H9 (cell line): ENCODE measurements at regions not wholly inside any gene's neighbourhood (a gene's known extent, or its start where the extent isn't known, plus 50 kb on each side); places are given as distances from the start of the nearest gene placed in this dataset.
A peak's percentile ranks its signal among the peaks of the same experiment; 100 is the strongest.

Source experiments
- DNase-seq: peaks from one replicate; pipeline ENCODE4 v3.0.0-alpha.2; 2017
- H2AFZ ChIP-seq: one replicate; pipeline ENCODE4 v1.6.1; 2013; ENCODE audit warnings: mild to moderate bottlenecking, low read length, control low read depth, moderate library complexity
- H2AK5ac ChIP-seq: 2 replicates; pipeline ENCODE4 v1.6.1; 2013; ENCODE audit warnings: low read length, control low read depth, mixed read lengths; ENCODE audit not compliant: insufficient read length
- H2BK120ac ChIP-seq: one replicate; pipeline ENCODE4 v1.6.1; 2013; ENCODE audit warnings: low read depth, mild to moderate bottlenecking, low read length, control low read depth, inconsistent platforms; ENCODE audit not compliant: poor library complexity, severe bottlenecking
- H2BK12ac ChIP-seq: 2 replicates; pipeline ENCODE4 v1.6.1; 2013; ENCODE audit warnings: low read length, control low read depth, mixed read lengths, low read depth; ENCODE audit not compliant: insufficient read length
- H2BK15ac ChIP-seq: 2 replicates; pipeline ENCODE4 v1.6.1; 2013; ENCODE audit warnings: low read depth, low read length, control low read depth
- H2BK20ac ChIP-seq: one replicate; pipeline ENCODE4 v1.6.1; 2013; ENCODE audit warnings: low read depth, mild to moderate bottlenecking, low read length, control low read depth, inconsistent platforms; ENCODE audit not compliant: poor library complexity, severe bottlenecking
- H2BK5ac ChIP-seq: 2 replicates; pipeline ENCODE4 v1.6.1; 2013; ENCODE audit warnings: low read length, control low read depth, mixed read lengths; ENCODE audit not compliant: insufficient read length
- H3K14ac ChIP-seq: 2 replicates; pipeline ENCODE4 v1.6.1; 2013; ENCODE audit warnings: low read length, control low read depth; ENCODE audit not compliant: insufficient read depth
- H3K18ac ChIP-seq: 2 replicates; pipeline ENCODE4 v1.6.1; 2013; ENCODE audit warnings: low read depth, mild to moderate bottlenecking, mixed read lengths, low read length, control low read depth; ENCODE audit not compliant: insufficient read length
- H3K23ac ChIP-seq: 2 replicates; pipeline ENCODE4 v1.6.1; 2013; ENCODE audit warnings: low read length, control low read depth, mixed read lengths, low read depth; ENCODE audit not compliant: insufficient read length
- H3K23me2 ChIP-seq: 2 replicates; pipeline ENCODE4 v1.6.1; 2013; ENCODE audit warnings: low read depth, mild to moderate bottlenecking, mixed read lengths, low read length, control low read depth; ENCODE audit not compliant: insufficient read length, poor library complexity, severe bottlenecking
- H3K27ac ChIP-seq: 2 replicates; pipeline ENCODE4 v1.5.1; 2013; ENCODE audit warnings: low read length, control low read depth, mixed read lengths, low read depth; ENCODE audit not compliant: insufficient read length
- H3K27me3 ChIP-seq: 2 replicates; pipeline ENCODE4 v1.6.1; 2013; ENCODE audit warnings: low read length, control low read depth, inconsistent platforms; ENCODE audit not compliant: insufficient read depth
- H3K4ac ChIP-seq: 2 replicates; pipeline ENCODE4 v1.6.1; 2013; ENCODE audit warnings: low read depth, mild to moderate bottlenecking, control low read depth, inconsistent platforms, low read length, moderate library complexity
- H3K4me1 ChIP-seq: 2 replicates; pipeline ENCODE4 v1.6.1; 2013; ENCODE audit warnings: low read length, control low read depth, inconsistent platforms; ENCODE audit not compliant: insufficient read depth
- H3K4me2 ChIP-seq: 2 replicates; pipeline ENCODE4 v1.6.1; 2013; ENCODE audit warnings: low read length, control low read depth, mixed read lengths; ENCODE audit not compliant: insufficient read length, insufficient read depth
- H3K56ac ChIP-seq: 2 replicates; pipeline ENCODE4 v1.6.1; 2013; ENCODE audit warnings: low read depth, mild to moderate bottlenecking, mixed read lengths, low read length, control low read depth; ENCODE audit not compliant: insufficient read length
- H3K79me1 ChIP-seq: 2 replicates; pipeline ENCODE4 v1.6.1; 2013; ENCODE audit warnings: low read depth, mild to moderate bottlenecking, moderate library complexity, low read length, control low read depth, inconsistent platforms; ENCODE audit not compliant: insufficient read depth, poor library complexity, severe bottlenecking
- H3K79me2 ChIP-seq: 2 replicates; pipeline ENCODE4 v1.6.1; 2013; ENCODE audit warnings: low read length, control low read depth, inconsistent platforms; ENCODE audit not compliant: insufficient read depth
- H3K9ac ChIP-seq: 2 replicates; pipeline ENCODE4 v1.6.1; 2013; ENCODE audit warnings: low read length, control low read depth, mixed read lengths; ENCODE audit not compliant: insufficient read length; ENCODE audit errors: extremely low read depth
- H3K9me3 ChIP-seq: one replicate; pipeline ENCODE4 v1.6.1; 2013; ENCODE audit warnings: low read depth, low read length, inconsistent platforms; ENCODE audit not compliant: control insufficient read depth
- H3T11ph ChIP-seq: one replicate; pipeline ENCODE4 v1.6.1; 2013; ENCODE audit warnings: mild to moderate bottlenecking, low read length, control low read depth, inconsistent platforms
- H4K20me1 ChIP-seq: one replicate; pipeline ENCODE4 v1.6.1; 2013; ENCODE audit not compliant: control insufficient read depth, insufficient read length, insufficient read depth
- H4K5ac ChIP-seq: 2 replicates; pipeline ENCODE4 v1.6.1; 2013; ENCODE audit warnings: low read depth, mild to moderate bottlenecking, mixed read lengths, low read length, control low read depth; ENCODE audit not compliant: insufficient read length
- H4K8ac ChIP-seq: replicated peaks from 2 replicates; pipeline ENCODE4 v1.6.1; 2013; ENCODE audit warnings: low read length, control low read depth, mixed read lengths, low read depth; ENCODE audit not compliant: insufficient read length
- H4K91ac ChIP-seq: 2 replicates; pipeline ENCODE4 v1.6.1; 2013; ENCODE audit warnings: low read depth, mild to moderate bottlenecking, moderate library complexity, mixed read lengths, low read length, control low read depth; ENCODE audit not compliant: insufficient read length
- H3K27ac Mint-ChIP-seq, 3 experiments: 2 replicates in 2 of 3; 3 replicates in 1 of 3; pipeline ENCODE4 v1.8.0; 2020 to 2021; ENCODE audit warnings: mixed read lengths in 3 of 3, mild to moderate bottlenecking in 1 of 3, moderate library complexity in 1 of 3
- H3K27me3 Mint-ChIP-seq: 2 replicates; pipeline ENCODE4 v1.8.0; 2021; ENCODE audit warnings: low read depth, mild to moderate bottlenecking, moderate library complexity, mixed read lengths
- H3K36me3 Mint-ChIP-seq, 3 experiments: 2 replicates in 2 of 3; 3 replicates in 1 of 3; pipeline ENCODE4 v1.8.0; 2020 to 2021; ENCODE audit warnings: low read depth in 3 of 3, mixed read lengths in 3 of 3; ENCODE audit not compliant: insufficient read depth in 1 of 3
- H3K4me1 Mint-ChIP-seq, 2 experiments: 2 replicates each; pipeline ENCODE4 v1.8.0; 2020; ENCODE audit warnings: mixed read lengths in 2 of 2
- H3K4me3 Mint-ChIP-seq, 2 experiments: 2 replicates in 1 of 2; 3 replicates in 1 of 2; pipeline ENCODE4 v1.8.0; 2020 to 2021; ENCODE audit warnings: mild to moderate bottlenecking in 2 of 2, mixed read lengths in 2 of 2, moderate library complexity in 1 of 2
- H3K9me3 Mint-ChIP-seq, 2 experiments: 2 replicates in 1 of 2; 3 replicates in 1 of 2; pipeline ENCODE4 v1.8.0; 2020; ENCODE audit warnings: mild to moderate bottlenecking in 2 of 2, mixed read lengths in 2 of 2, moderate library complexity in 1 of 2
- CTCF ChIP-seq: fragments of 200-600 bp; sonication (generic); conservative IDR thresholded peaks from 3 replicates; pipeline ENCODE4 v1.8.0; 2021; ENCODE audit warnings: antibody characterized with exemption, mild to moderate bottlenecking
- WGBS: extraction: QIAGEN DNeasy Blood & Tissue Kit; methylation state at CpG from one replicate; pipeline ENCODE4 v1.1.7; 2013; ENCODE audit warnings: missing lambda C conversion rate, low lambda C conversion rate, mixed read lengths; ENCODE audit not compliant: insufficient read length; ENCODE audit errors: extremely low coverage; 5-methylcytosine and 5-hydroxymethylcytosine counted together

DNA sequence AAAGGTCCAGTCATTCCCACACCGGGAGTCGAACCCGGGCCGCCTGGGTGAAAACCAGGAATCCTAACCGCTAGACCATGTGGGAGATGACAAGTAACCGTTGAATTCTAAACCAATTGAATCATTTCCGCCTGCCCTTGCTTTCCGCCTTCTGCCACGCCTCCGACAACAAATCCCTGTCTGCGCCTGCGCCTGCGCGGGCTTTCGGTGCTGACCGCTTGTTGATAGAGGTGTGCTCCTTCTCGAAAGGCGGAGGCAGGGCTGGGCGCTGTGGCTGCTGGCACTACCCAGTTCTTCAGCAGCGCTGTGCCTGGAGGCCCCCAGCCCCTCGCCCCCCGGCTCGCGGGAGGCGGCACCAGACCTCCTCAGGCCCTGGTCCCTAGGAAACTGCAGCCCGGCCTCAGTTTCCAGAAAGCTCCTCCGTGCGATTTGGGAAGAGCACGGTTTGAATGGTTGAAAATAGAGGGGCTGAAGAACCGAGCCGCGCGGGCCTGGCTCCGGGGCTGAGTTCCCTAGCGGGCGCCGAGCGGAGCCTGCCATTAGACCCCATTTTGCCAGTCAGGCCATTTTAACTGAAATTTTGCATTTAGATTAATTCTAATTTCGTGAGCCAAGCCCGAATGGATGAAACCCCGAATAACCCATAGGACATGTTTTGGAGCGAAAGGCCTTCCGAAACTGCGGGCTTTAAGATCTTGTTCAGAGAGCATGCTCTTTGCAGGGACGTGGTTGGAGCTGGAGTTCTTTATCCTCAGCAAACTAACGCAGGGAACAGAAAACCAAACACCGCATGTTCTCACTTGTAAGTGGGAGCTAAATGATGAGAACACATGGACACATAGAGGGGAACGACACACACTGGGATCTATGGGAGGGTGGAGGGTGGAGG is 219.3 kb upstream of the ATP10A start:
- Histone ChIP-seq H3K27me3 (no peaks in the 10 kb centered on the region; the same call in 1 of the 2 replicates), H4K5ac (no peak overlapping the region), H2BK12ac (no peak overlapping the region), H3K9me3 (no peaks in the 10 kb centered on the region), H3K23me2 (no peaks in the 10 kb centered on the region), H3K9ac (peak overlapping the region; percentile 60), H3K56ac (no peak overlapping the region), H2BK15ac (no peak overlapping the region), H3K4me2 (peak overlapping the region; percentile 74), H3K4ac (no peak overlapping the region), H3K14ac (peak overlapping the region; percentile 96), H3K4me1 (no peaks in the 10 kb centered on the region; the same call in 1 of the 2 replicates), H3T11ph (no peak overlapping the region), H2BK5ac (no peak overlapping the region), H2BK120ac (no peak overlapping the region), H3K79me1 (no peaks in the 10 kb centered on the region), H3K18ac (peak overlapping the region; percentile 97), H3K27ac (peak overlapping the region; percentile 16), H3K79me2 (no peaks in the 10 kb centered on the region), H2AK5ac (no peak overlapping the region), H2AFZ (no peak overlapping the region), H2BK20ac (no peak overlapping the region), H4K8ac (no peak overlapping the region), H4K91ac (no peak overlapping the region), H3K23ac (no peak overlapping the region), H4K20me1 (no peaks in the 10 kb centered on the region)
- Mint-ChIP-seq H3K4me3 (peak overlapping the region; percentile 72 to 79), H3K27me3 (peaks cover 3% of the 10 kb centered on the region), H3K4me1 (peaks cover 24 to 25% of the 10 kb centered on the region in 2 experiments), H3K27ac (peak overlapping the region; percentile 91 to 96 (median 93)), H3K36me3 (no peaks in the 10 kb centered on the region; a peak in 2 of 7 replicates), H3K9me3 (peaks cover 0 to 2% of the 10 kb centered on the region in 2 experiments; a peak in 2 of 5 replicates)
- peak; percentile 17; the same call in 1 of the 3 replicates for TF ChIP-seq CTCF
- DNase-seq = peak; percentile 98
- WGBS = no CpG with 5 or more reads among the region's 48 CpGs
